Caco-2 (cell line): ENCODE measurements at regions not wholly inside any gene's neighbourhood (a gene's known extent, or its start where the extent isn't known, plus 50 kb on each side); places are given as distances from the start of the nearest gene placed in this dataset.
A peak's percentile ranks its signal among the peaks of the same experiment; 100 is the strongest.
"Not testable (repeated sequence)": the region's sequence is repeated elsewhere in the genome, so short reads cannot be mapped to it uniquely, and the experiment has no call there.

Experiments used
- BruUV-seq: library from RNA; stranded (reverse); fragments of 400-500 nt; replicated peaks from 2 replicates; lab custom pipeline; 2021; lab: Mats Ljungman, UMichigan
- CTCF ChIA-PET: fragments of 300-600 bp; sonication (Branson Sonifier 250); formaldehyde crosslinking; loops from one replicate; lab custom pipeline; 2022; ENCODE audit warnings: antibody characterized with exemption; lab: Charles Lee
- POLR2A ChIA-PET: fragments of 300-600 bp; sonication (Branson Sonifier 250); formaldehyde crosslinking; loops from one replicate; lab custom pipeline; 2022; ENCODE audit warnings: antibody characterized with exemption; lab: Charles Lee
- DNase-seq, 2 experiments: peaks; one replicate each; pipeline versions ENCODE4 v3.0.0 to v3.0.0-alpha.2; 2020 to 2022
- H3K27me3 ChIP-seq: replicated peaks from 2 replicates; pipeline ENCODE4 v1.6.0; 2011; ENCODE audit warnings: low read length; ENCODE audit not compliant: control insufficient read depth, insufficient read depth
- H3K36me3 ChIP-seq: 2 replicates; pipeline ENCODE4 v1.5.1; 2011; ENCODE audit warnings: low read length; ENCODE audit not compliant: control insufficient read depth, insufficient read depth
- H3K4me1 ChIP-seq: fragments of 250-450 bp; sonication (Bioruptor Pico); 2 replicates; pipeline ENCODE4 v1.5.1; 2020; ENCODE audit warnings: mild to moderate bottlenecking
- H3K4me3 ChIP-seq: 2 replicates; pipeline ENCODE4 v1.5.1; 2011; ENCODE audit warnings: low read depth, mild to moderate bottlenecking, control low read depth, low read length
- H3K9me3 ChIP-seq: fragments of 250-450 bp; sonication (Bioruptor Pico); 2 replicates; pipeline ENCODE4 v1.5.1; 2020; ENCODE audit warnings: mild to moderate bottlenecking, moderate library complexity
- H3K27ac Mint-ChIP-seq: one replicate; pipeline ENCODE4 v1.8.0; 2022; ENCODE audit warnings: mixed read lengths; ENCODE audit not compliant: unreplicated experiment
- H3K27me3 Mint-ChIP-seq: one replicate; pipeline ENCODE4 v1.8.0; 2022; ENCODE audit warnings: mixed read lengths; ENCODE audit not compliant: insufficient read depth, unreplicated experiment
- H3K36me3 Mint-ChIP-seq: one replicate; pipeline ENCODE4 v1.8.0; 2022; ENCODE audit warnings: mild to moderate bottlenecking, mixed read lengths; ENCODE audit not compliant: insufficient read depth, unreplicated experiment
- H3K4me1 Mint-ChIP-seq: one replicate; pipeline ENCODE4 v1.8.0; 2022; ENCODE audit warnings: low read depth, mixed read lengths; ENCODE audit not compliant: unreplicated experiment
- H3K4me3 Mint-ChIP-seq: one replicate; pipeline ENCODE4 v1.8.0; 2022; ENCODE audit warnings: mild to moderate bottlenecking, moderate library complexity, mixed read lengths; ENCODE audit not compliant: unreplicated experiment
- H3K9me3 Mint-ChIP-seq: one replicate; pipeline ENCODE4 v1.8.0; 2022; ENCODE audit warnings: mixed read lengths; ENCODE audit not compliant: unreplicated experiment
- intact Hi-C: fragments of 100-400 bp; cut with micrococcal nuclease; formaldehyde crosslinking; loops from one replicate; pipeline ENCODE4 v1.10.0; 2022; ENCODE audit not compliant: unreplicated experiment

DNA sequence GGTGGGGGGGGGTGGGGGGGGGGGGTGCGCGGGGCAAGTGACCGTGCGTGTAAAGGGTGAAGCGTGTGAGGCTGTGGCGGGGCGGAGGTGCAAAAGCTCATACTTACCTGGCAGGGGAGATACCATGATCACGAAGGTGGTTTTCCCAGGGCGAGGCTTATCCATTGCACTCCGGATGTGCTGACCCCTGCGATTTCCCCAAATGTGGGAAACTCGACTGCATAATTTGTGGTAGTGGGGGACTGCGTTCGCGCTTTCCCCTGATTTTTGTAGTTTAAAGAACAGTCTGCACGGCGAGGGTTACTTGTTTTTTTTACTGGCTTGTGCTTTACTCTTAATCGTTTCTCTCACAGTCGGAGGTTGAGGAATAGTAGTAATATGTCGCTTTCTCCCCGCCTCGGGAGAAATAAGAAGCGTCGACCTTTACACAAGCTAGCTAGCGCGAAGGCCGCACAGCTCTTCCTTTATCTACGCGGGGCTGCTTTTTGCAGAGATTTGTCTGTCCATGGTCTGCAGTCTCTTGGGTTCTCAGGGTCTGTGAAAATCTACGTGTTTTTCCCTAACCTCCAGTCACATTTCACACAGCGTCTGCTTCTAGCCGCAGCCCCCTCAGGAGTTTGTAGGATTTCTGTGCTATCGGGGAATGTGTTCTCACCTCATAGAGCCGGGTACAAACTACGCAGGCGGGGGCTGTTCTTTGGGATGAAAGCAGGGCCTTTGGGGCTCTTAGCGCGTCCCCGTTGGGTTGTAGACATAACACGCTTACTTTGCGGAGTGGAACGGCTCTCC lies 148.1 kb upstream of the NOTCH2NLA start:
- H3K9me3 ChIP-seq, H3K9me3 Mint-ChIP-seq, H3K4me1 ChIP-seq, intact Hi-C loops, H3K27me3 Mint-ChIP-seq, H3K36me3 ChIP-seq, H3K4me1 Mint-ChIP-seq, H3K27me3 ChIP-seq: not testable (repeated sequence)
- ChIA-PET CTCF (interaction anchor here (0.9 kb wide), 1 partner anchor 10 kb away, joined by 4 read pairs; no protein-coding TSS in a partner anchor), POLR2A (interaction anchor here (0.6 to 2.1 kb wide), 3 partner anchors 10 to 33 kb away, joined by 3 to 30 read pairs (median 3); no protein-coding TSS in a partner anchor)
- H3K4me3 ChIP-seq: peak overlapping the region; percentile 35
- H3K4me3 Mint-ChIP-seq: peak overlapping the region; percentile 86
- H3K27ac Mint-ChIP-seq: peak overlapping the region; percentile 99
- TSS peak; percentile 100 for BruUV-seq
- peak; percentile 85 to 91 for DNase-seq
- peaks cover 26% of the 10 kb centered on the region for H3K36me3 Mint-ChIP-seq

DNA sequence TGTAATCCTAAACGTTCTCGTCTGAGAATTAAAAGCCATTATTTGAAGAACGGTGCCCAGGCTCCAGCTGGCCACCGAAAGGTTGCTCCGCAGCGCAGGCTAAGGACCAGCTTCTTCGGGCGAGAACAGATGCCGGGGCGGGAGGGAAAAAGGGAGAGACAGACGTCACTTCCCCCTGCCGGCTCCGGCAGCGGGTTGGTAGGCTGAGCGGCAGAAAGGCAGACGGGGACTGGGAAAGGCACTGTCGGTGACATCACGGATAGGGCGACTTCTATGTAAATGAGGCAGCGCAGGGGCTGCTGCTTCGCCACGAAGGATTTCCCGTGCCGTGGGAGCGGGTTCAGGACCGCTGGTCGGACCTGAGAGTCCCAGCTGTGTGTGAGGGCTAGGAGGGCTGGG lies 147.5 kb upstream of the NOTCH2NLA start:
- H3K36me3 ChIP-seq, intact Hi-C loops, H3K4me1 ChIP-seq, H3K27me3 ChIP-seq, BruUV-seq, H3K9me3 ChIP-seq, H3K27me3 Mint-ChIP-seq, H3K4me1 Mint-ChIP-seq, H3K9me3 Mint-ChIP-seq, CTCF ChIA-PET: not testable (repeated sequence)
- Mint-ChIP-seq H3K27ac (peak overlapping the region; percentile 99), H3K36me3 (peaks cover 26% of the 10 kb centered on the region), H3K4me3 (peak overlapping the region; percentile 86)
- peak; percentile 87 to 92 for DNase-seq
- peak overlapping the region; percentile 24 for H3K4me3 ChIP-seq
- POLR2A ChIA-PET: interaction anchor here (0.6 to 2.1 kb wide), 2 partner anchors 11 to 34 kb away, joined by 3 to 30 read pairs; no protein-coding TSS in a partner anchor

DNA sequence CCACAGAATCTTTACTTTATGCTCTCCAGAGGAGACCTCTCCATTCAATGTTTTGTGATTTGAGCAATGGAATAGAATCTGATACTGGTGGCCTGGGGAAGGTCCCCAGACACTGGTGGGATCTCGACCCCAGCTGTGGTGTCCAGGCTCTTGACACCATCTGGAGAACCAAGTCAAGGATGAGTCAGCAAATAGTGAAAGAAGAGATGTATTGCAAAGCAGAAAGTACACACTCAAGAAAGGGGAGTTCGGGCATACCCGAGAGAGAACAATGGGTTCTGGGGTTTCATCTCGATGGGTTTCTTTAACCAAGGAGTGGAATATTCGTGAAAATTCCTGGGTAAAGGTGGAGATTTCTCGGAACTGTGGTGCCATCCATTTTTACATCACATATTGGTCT lies 146.3 kb upstream of the NOTCH2NLA start:
- H3K4me3 ChIP-seq, BruUV-seq, CTCF ChIA-PET, H3K9me3 Mint-ChIP-seq, H3K4me1 Mint-ChIP-seq, intact Hi-C loops, POLR2A ChIA-PET, H3K36me3 ChIP-seq, H3K27me3 ChIP-seq, H3K4me3 Mint-ChIP-seq, H3K4me1 ChIP-seq, H3K9me3 ChIP-seq, DNase-seq, H3K27me3 Mint-ChIP-seq, H3K27ac Mint-ChIP-seq: not testable (repeated sequence)
- H3K36me3 Mint-ChIP-seq: peaks cover 26% of the 10 kb centered on the region

DNA sequence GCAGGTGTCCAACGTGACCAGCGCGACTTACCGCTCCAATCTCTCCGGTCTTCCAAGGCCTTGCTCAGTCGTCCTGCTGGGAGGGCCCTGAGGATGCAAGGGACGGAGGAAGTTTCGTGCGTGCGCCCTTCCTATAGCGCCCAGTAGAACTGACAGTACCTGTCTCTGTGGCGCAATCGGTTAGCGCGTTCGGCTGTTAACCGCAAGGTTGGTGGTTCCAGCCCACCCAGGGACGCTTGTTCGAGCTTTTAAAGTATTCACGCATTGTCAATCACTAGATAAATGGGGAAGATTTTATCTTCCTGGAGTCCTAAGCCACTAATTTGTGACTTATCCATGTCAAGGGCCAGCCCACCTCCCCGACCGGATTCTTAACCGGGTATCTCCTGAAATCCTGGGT lies 141.1 kb upstream of the NOTCH2NLA start:
- peak; percentile 70 to 72 for DNase-seq
- H3K4me3 Mint-ChIP-seq: peak overlapping the region; percentile 70
- H3K4me1 Mint-ChIP-seq, H3K27me3 ChIP-seq, BruUV-seq, POLR2A ChIA-PET, H3K36me3 ChIP-seq, H3K9me3 ChIP-seq, H3K9me3 Mint-ChIP-seq, H3K36me3 Mint-ChIP-seq, H3K27ac Mint-ChIP-seq, H3K4me1 ChIP-seq, intact Hi-C loops, H3K27me3 Mint-ChIP-seq, CTCF ChIA-PET: not testable (repeated sequence)
- H3K4me3 ChIP-seq: peak overlapping the region; percentile 32

DNA sequence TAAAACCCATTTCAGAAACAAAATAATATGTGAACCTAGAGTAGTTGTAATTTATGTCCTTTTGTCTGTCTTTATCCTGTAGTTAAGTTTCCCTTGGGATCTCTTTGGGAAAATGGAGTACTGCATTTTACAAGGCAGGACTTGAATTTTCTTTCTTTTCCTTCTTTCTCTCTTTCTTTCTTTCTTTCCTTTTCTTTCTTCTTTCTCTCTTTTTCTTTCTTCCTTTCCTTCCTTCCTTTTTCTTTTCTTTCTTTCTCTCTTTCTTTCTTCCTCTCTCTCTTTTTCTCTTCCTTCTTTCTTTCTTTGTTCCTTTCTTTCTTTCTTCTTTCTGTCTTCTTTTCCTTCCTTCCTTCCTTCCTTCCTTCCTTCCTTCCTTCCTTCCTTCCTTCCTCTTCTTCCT lies 126.6 kb upstream of the NOTCH2NLA start:
- POLR2A ChIA-PET, H3K27ac Mint-ChIP-seq, intact Hi-C loops, H3K4me1 ChIP-seq, H3K27me3 Mint-ChIP-seq, H3K4me1 Mint-ChIP-seq, DNase-seq, H3K4me3 Mint-ChIP-seq, H3K27me3 ChIP-seq, H3K9me3 ChIP-seq, H3K36me3 ChIP-seq, H3K4me3 ChIP-seq, H3K9me3 Mint-ChIP-seq, BruUV-seq, CTCF ChIA-PET, H3K36me3 Mint-ChIP-seq: not testable (repeated sequence)

DNA sequence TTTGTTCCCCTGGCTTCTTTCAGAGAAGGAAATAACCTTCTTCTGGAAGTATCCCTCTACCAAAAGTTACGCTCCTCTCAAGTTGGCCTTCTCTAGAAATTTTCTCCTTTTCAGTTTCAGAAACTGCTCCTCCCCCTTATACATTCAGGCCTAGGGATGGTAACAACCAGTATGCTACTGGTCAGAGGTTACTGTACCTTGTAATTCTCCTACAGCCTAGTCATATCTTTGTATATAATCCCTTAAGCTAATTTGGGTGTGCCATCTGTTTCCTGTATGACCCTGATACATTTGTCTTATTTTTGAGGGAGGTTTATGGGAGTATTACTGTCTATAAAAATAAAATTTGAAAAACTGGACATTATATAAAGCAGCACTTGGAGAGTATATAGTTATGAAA lies 98.0 kb upstream of the NOTCH2NLA start:
- H3K27me3 ChIP-seq, H3K36me3 ChIP-seq, H3K9me3 Mint-ChIP-seq, DNase-seq, CTCF ChIA-PET, POLR2A ChIA-PET, H3K36me3 Mint-ChIP-seq, H3K27me3 Mint-ChIP-seq, intact Hi-C loops, H3K4me3 ChIP-seq, H3K4me3 Mint-ChIP-seq, BruUV-seq, H3K4me1 Mint-ChIP-seq, H3K4me1 ChIP-seq, H3K9me3 ChIP-seq, H3K27ac Mint-ChIP-seq: not testable (repeated sequence)

DNA sequence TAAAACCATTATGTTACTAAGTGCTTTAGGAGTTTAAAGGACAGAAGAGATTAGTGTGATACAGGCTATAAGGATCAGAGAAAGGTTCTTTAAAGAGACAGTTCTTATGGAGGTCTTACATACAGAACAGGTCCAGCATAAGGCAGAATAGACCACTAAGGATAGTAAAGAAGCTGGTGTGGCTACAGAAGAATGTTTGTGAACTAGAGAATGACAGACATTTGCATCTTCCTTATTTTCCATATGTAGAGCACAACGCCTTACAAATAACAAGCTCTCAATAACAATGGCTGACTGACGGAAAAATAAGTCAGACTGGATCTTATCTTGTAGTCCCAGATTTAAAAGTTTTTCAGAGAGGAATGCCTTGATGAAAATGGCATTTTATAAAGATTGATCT lies 95.6 kb upstream of the NOTCH2NLA start:
- CTCF ChIA-PET, H3K4me3 ChIP-seq, H3K27me3 ChIP-seq, POLR2A ChIA-PET, H3K9me3 ChIP-seq, H3K27me3 Mint-ChIP-seq, H3K4me1 Mint-ChIP-seq, DNase-seq, H3K4me3 Mint-ChIP-seq, H3K9me3 Mint-ChIP-seq, H3K27ac Mint-ChIP-seq, H3K36me3 ChIP-seq, intact Hi-C loops, H3K4me1 ChIP-seq, H3K36me3 Mint-ChIP-seq, BruUV-seq: not testable (repeated sequence)
